GM23338 (cell line): ENCODE measurements at regions not wholly inside any gene's neighbourhood (a gene's known extent, or its start where the extent isn't known, plus 50 kb on each side); places are given as distances from the start of the nearest gene placed in this dataset.

ENCODE experiments used
- ATAC-seq: fragments of 200-7000 bp; cut with Tn5 transposase; 3 replicates; pipeline ENCODE4 v1.9.1; 2020
- DNase-seq: peaks from one replicate; pipeline ENCODE4 v3.0.0-alpha.2; 2015; ENCODE audit warnings: low spot score
- H2AFZ ChIP-seq: fragments of 200-600 bp; sonication (generic); 2 replicates; pipeline ENCODE4 v1.8.0; 2016; ENCODE audit warnings: antibody characterized with exemption, mild to moderate bottlenecking, moderate library complexity
- H3F3A ChIP-seq: fragments of 200-600 bp; sonication (generic); replicated peaks from 2 replicates; pipeline ENCODE4 v1.8.0; 2017; ENCODE audit warnings: antibody characterized with exemption, mixed run types, low read depth
- H3K27ac ChIP-seq: fragments of 200-600 bp; sonication (generic); 2 replicates; pipeline ENCODE4 v1.6.1; 2016; ENCODE audit warnings: low read depth
- H3K27me3 ChIP-seq: fragments of 200-600 bp; sonication (generic); 2 replicates; pipeline ENCODE4 v1.8.0; 2016; ENCODE audit warnings: mild to moderate bottlenecking, mixed run types, moderate library complexity; ENCODE audit not compliant: insufficient read depth
- H3K36me3 ChIP-seq: fragments of 200-600 bp; sonication (generic); 2 replicates; pipeline ENCODE4 v1.8.0; 2016; ENCODE audit warnings: mild to moderate bottlenecking; ENCODE audit not compliant: insufficient read depth
- H3K4me1 ChIP-seq: fragments of 200-600 bp; sonication (generic); 2 replicates; pipeline ENCODE4 v1.8.0; 2016; ENCODE audit warnings: mild to moderate bottlenecking, moderate library complexity; ENCODE audit not compliant: insufficient read depth
- H3K4me2 ChIP-seq: fragments of 200-600 bp; sonication (generic); 2 replicates; pipeline ENCODE4 v1.7.1; 2017; ENCODE audit warnings: mixed run types
- H3K4me3 ChIP-seq: fragments of 200-600 bp; sonication (generic); 2 replicates; pipeline ENCODE4 v1.6.1; 2016; ENCODE audit warnings: mixed run types
- H3K79me2 ChIP-seq: fragments of 200-600 bp; sonication (generic); replicated peaks from 2 replicates; pipeline ENCODE4 v1.8.0; 2017; ENCODE audit warnings: mild to moderate bottlenecking; ENCODE audit not compliant: insufficient read depth
- H3K9me2 ChIP-seq: fragments of 200-600 bp; sonication (generic); 2 replicates; pipeline ENCODE4 v1.8.0; 2017; ENCODE audit not compliant: insufficient read depth
- H4K20me1 ChIP-seq: fragments of 200-600 bp; sonication (generic); replicated peaks from 2 replicates; pipeline ENCODE4 v1.8.0; 2017; ENCODE audit warnings: mild to moderate bottlenecking; ENCODE audit not compliant: insufficient read depth
- H3K27ac Mint-ChIP-seq: 2 replicates; pipeline ENCODE4 v1.8.0; 2020; ENCODE audit warnings: inconsistent platforms, mild to moderate bottlenecking, moderate library complexity, mixed read lengths
- H3K27me3 Mint-ChIP-seq: 3 replicates; pipeline ENCODE4 v1.8.0; 2022; ENCODE audit warnings: low read depth, mild to moderate bottlenecking, moderate library complexity, mixed read lengths, inconsistent platforms; ENCODE audit not compliant: insufficient read depth, poor library complexity
- H3K36me3 Mint-ChIP-seq: 3 replicates; pipeline ENCODE4 v1.8.0; 2021; ENCODE audit warnings: low read depth, mild to moderate bottlenecking, inconsistent platforms, moderate library complexity, mixed read lengths
- H3K4me1 Mint-ChIP-seq: 3 replicates; pipeline ENCODE4 v1.8.0; 2020; ENCODE audit warnings: mild to moderate bottlenecking, inconsistent platforms, mixed read lengths
- H3K4me3 Mint-ChIP-seq: 3 replicates; pipeline ENCODE4 v1.8.0; 2021; ENCODE audit warnings: moderate library complexity, mild to moderate bottlenecking, inconsistent platforms, mixed read lengths
- H3K9me3 Mint-ChIP-seq: 3 replicates; pipeline ENCODE4 v1.8.0; 2020; ENCODE audit warnings: moderate library complexity, mild to moderate bottlenecking, inconsistent platforms, mixed read lengths
- CREB1 ChIP-seq: fragments of 250-450 bp; sonication (Bioruptor Pico); IDR thresholded peaks from 2 replicates; pipeline ENCODE4 v1.5.0; 2020; ENCODE audit warnings: low read depth, mild to moderate bottlenecking, moderate library complexity
- CTCF ChIP-seq, 2 experiments: fragments of 200-600 bp in 1 of 2; sonication (generic) in 1 of 2; conservative IDR thresholded peaks; 2 replicates each; pipeline versions ENCODE4 v1.5.1 to v1.6.1; 2016 to 2017; ENCODE audit warnings: antibody characterized with exemption in 2 of 2, low read depth in 2 of 2, mild to moderate bottlenecking in 2 of 2, moderate library complexity in 1 of 2
- ETS1 ChIP-seq: IDR thresholded peaks from 2 replicates; pipeline ENCODE4 v1.6.1; 2016; ENCODE audit warnings: antibody characterized with exemption
- EZH2 ChIP-seq: fragments of 200-600 bp; sonication (generic); IDR thresholded peaks from one replicate; pipeline ENCODE4 v1.8.0; 2017; ENCODE audit warnings: antibody characterized with exemption, mild to moderate bottlenecking, low read depth; ENCODE audit not compliant: unreplicated experiment
- EZH2phosphoT487 ChIP-seq: fragments of 200-600 bp; sonication (generic); IDR thresholded peaks from one replicate; pipeline ENCODE4 v1.8.1; 2018; ENCODE audit warnings: antibody characterized with exemption; ENCODE audit not compliant: unreplicated experiment
- JUNB ChIP-seq: IDR thresholded peaks from one replicate; pipeline ENCODE4 v1.6.1; 2016; ENCODE audit warnings: antibody characterized with exemption; ENCODE audit not compliant: unreplicated experiment
- NANOG ChIP-seq: IDR thresholded peaks from 2 replicates; pipeline ENCODE4 v1.6.1; 2016; ENCODE audit warnings: antibody characterized with exemption, borderline replicate concordance
- POLR2AphosphoS5 ChIP-seq: IDR thresholded peaks from 2 replicates; pipeline ENCODE4 v1.6.1; 2016; ENCODE audit warnings: antibody characterized with exemption, low read depth
- REST ChIP-seq: IDR thresholded peaks from one replicate; pipeline ENCODE4 v1.6.1; 2018; ENCODE audit warnings: antibody characterized with exemption; ENCODE audit not compliant: unreplicated experiment
- STAT1 ChIP-seq: IDR thresholded peaks from one replicate; pipeline ENCODE4 v1.6.1; 2016; ENCODE audit warnings: antibody characterized with exemption; ENCODE audit not compliant: unreplicated experiment
- ZNF114 ChIP-seq: fragments of 250-450 bp; sonication (Bioruptor Pico); IDR thresholded peaks from 2 replicates; pipeline ENCODE4 v1.5.0; 2020; ENCODE audit warnings: mild to moderate bottlenecking, moderate library complexity
- ZNF331 ChIP-seq: fragments of 250-450 bp; sonication (Bioruptor Pico); IDR thresholded peaks from 2 replicates; pipeline ENCODE4 v1.5.0; 2020; ENCODE audit warnings: low read depth, mild to moderate bottlenecking, moderate library complexity
- ZNF462 ChIP-seq: fragments of 250-450 bp; sonication (Bioruptor Pico); IDR thresholded peaks from 2 replicates; pipeline ENCODE4 v1.5.0; 2020; ENCODE audit warnings: mild to moderate bottlenecking, moderate library complexity

- peak; percentile 91 for ATAC-seq
Measured at GRCh38 chr14:99093532-99094517, 178.2 kb downstream of the BCL11B start.

More at GRCh38 chr14:99093532-99094517, 178.2 kb downstream of the BCL11B start:
- peak overlapping the region; percentile 75 for H3K27ac Mint-ChIP-seq
- peaks cover 12% of the 10 kb centered on the region for H3K4me1 Mint-ChIP-seq
- H3K36me3 Mint-ChIP-seq = no peaks in the 10 kb centered on the region
- TF ChIP-seq CTCF (conservative IDR thresholded peaks at IDR 0.05; ENCODE audit: low read depth in 2 of 2) (no peak), ZNF462 (no peak), REST (no peak), EZH2 (no peak), CREB1 (CRISPR knock-in tag) (no peak), NANOG (no peak), JUNB (no peak), ZNF331 (CRISPR knock-in tag) (no peak), ETS1 (no peak), STAT1 (no peak), ZNF114 (CRISPR knock-in tag) (no peak), POLR2AphosphoS5 (no peak), EZH2phosphoT487 (no peak)
- no peaks in the 10 kb centered on the region for H4K20me1 ChIP-seq
- DNase-seq = peak; percentile 27
- no peak overlapping the region for H3K4me3 ChIP-seq
- peak overlapping the region; percentile 95 for H2AFZ ChIP-seq
- no peaks in the 10 kb centered on the region for H3K79me2 ChIP-seq
- no peak overlapping the region; the same call in 2 of the 3 replicates for H3K4me3 Mint-ChIP-seq
- H3K4me1 ChIP-seq = no peaks in the 10 kb centered on the region; the same call in 1 of the 2 replicates
- no peaks in the 10 kb centered on the region for H3K27me3 ChIP-seq
- H3K9me3 Mint-ChIP-seq = no peaks in the 10 kb centered on the region
- H3K27ac ChIP-seq = no peak overlapping the region
- no peaks in the 10 kb centered on the region for H3F3A ChIP-seq
- H3K27me3 Mint-ChIP-seq = peaks cover 14% of the 10 kb centered on the region
- no peak overlapping the region for H3K4me2 ChIP-seq
- no peaks in the 10 kb centered on the region for H3K9me2 ChIP-seq
- no peaks in the 10 kb centered on the region for H3K36me3 ChIP-seq
